ENCODE measurements at regions not wholly inside any gene's neighbourhood (a gene's known extent, or its start where the extent isn't known, plus 50 kb on each side); places are given as distances from the start of the nearest gene placed in this dataset.

GRCh38 chr9:95776176-95776575 is 99.3 kb upstream of the ERCC6L2 start:
- Histone ChIP-seq H3K14ac (replicated peaks; ENCODE audit: low read depth, low read length) (no peak overlapping the region), H3K9ac (ENCODE audit: low read depth, low read length) (no peak overlapping the region), H3K9me3 (ENCODE audit: control insufficient read depth, insufficient read depth, low read length) (no peaks in the 10 kb centered on the region), H3K4me2 (ENCODE audit: low read depth, low read length) (peak overlapping the region; percentile 48; the same call in 1 of the 2 replicates), H4K5ac (ENCODE audit: low read depth, low read length) (peak overlapping the region; percentile 67; the same call in 1 of the 2 replicates), H2BK120ac (ENCODE audit: low read depth, low read length) (no peak overlapping the region), H2AFZ (replicated peaks; ENCODE audit: low read length, poor library complexity) (no peak overlapping the region), H3K27ac (ENCODE audit: insufficient read depth, low read length) (peak overlapping the region; percentile 84; the same call in 1 of the 2 replicates), H3K36me3 (ENCODE audit: control insufficient read depth, insufficient read depth, low read length) (no peaks in the 10 kb centered on the region), H4K8ac (ENCODE audit: low read depth in 2 of 2, low read length in 2 of 2) (no peak overlapping the region), H3K4ac (ENCODE audit: low read depth, low read length) (no peak overlapping the region), H3K23ac (ENCODE audit: low read depth, low read length) (no peak overlapping the region), H3K18ac (ENCODE audit: low read depth, low read length) (peak overlapping the region; percentile 60; the same call in 1 of the 2 replicates), H2AK5ac (ENCODE audit: low read depth, low read length) (no peak overlapping the region), H3K79me1 (ENCODE audit: low read depth in 1 of 2, low read length in 2 of 2) (no peaks in the 10 kb centered on the region), H3K4me3 (ENCODE audit: insufficient read depth, low read depth, low read length) (no peak overlapping the region), H3K56ac (ENCODE audit: extremely low read depth, insufficient read depth, low read length) (no peak overlapping the region), H3K27me3 (ENCODE audit: control insufficient read depth, insufficient read depth, low read length) (peaks cover 19% of the 10 kb centered on the region), H2BK5ac (ENCODE audit: low read depth, low read length, poor library complexity, severe bottlenecking) (no peak overlapping the region), H3K4me1 (ENCODE audit: control insufficient read depth, insufficient read depth, low read length) (peaks cover 30% of the 10 kb centered on the region), H4K91ac (ENCODE audit: insufficient read depth, low read depth, low read length) (no peak overlapping the region), H3K9me1 (ENCODE audit: insufficient read depth, low read length) (no peaks in the 10 kb centered on the region), H2BK15ac (ENCODE audit: low read depth, low read length) (no peak overlapping the region), H4K20me1 (ENCODE audit: insufficient read depth, low read length) (no peaks in the 10 kb centered on the region), H2BK20ac (ENCODE audit: low read depth, low read length) (peak overlapping the region; percentile 10; the same call in 1 of the 2 replicates), H2AK9ac (replicated peaks; ENCODE audit: low read depth, low read length, poor library complexity) (no peak overlapping the region)
- dilution Hi-C loops (cut with HindIII; ENCODE audit: low sequenced_read_pairs, unreplicated experiment) (no loop called here), intact Hi-C loops (cut with micrococcal nuclease) (no loop called here), in situ Hi-C loops (cut with MboI; ENCODE audit: low sequenced_read_pairs) (no loop called here)
- ATAC-seq (ENCODE audit: low read depth) (peak; percentile 22), DNase-seq (peak; percentile 79)
- BruUV-seq (replicated peaks), result no TSS peak
- ChIA-PET CTCF (no interaction called here), POLR2A (ENCODE audit: unreplicated experiment) (no interaction called here)
- TF ChIP-seq, protein P1, sequence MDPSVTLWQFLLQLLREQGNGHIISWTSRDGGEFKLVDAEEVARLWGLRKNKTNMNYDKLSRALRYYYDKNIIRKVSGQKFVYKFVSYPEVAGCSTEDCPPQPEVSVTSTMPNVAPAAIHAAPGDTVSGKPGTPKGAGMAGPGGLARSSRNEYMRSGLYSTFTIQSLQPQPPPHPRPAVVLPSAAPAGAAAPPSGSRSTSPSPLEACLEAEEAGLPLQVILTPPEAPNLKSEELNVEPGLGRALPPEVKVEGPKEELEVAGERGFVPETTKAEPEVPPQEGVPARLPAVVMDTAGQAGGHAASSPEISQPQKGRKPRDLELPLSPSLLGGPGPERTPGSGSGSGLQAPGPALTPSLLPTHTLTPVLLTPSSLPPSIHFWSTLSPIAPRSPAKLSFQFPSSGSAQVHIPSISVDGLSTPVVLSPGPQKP (IDR thresholded peaks at IDR 0.05; ENCODE audit: borderline replicate concordance, low read depth, low read length), result no peak
- TF ChIP-seq FOS (IDR thresholded peaks at IDR 0.05; ENCODE audit: low read depth, low read length), result no peak
- TF ChIP-seq BHLHE40 (IDR thresholded peaks at IDR 0.05; ENCODE audit: low read depth, low read length), result no peak
- no peak for TF ChIP-seq MAFK (IDR thresholded peaks at IDR 0.05; ENCODE audit: low read depth, low read length)
- TF ChIP-seq, protein P2, sequence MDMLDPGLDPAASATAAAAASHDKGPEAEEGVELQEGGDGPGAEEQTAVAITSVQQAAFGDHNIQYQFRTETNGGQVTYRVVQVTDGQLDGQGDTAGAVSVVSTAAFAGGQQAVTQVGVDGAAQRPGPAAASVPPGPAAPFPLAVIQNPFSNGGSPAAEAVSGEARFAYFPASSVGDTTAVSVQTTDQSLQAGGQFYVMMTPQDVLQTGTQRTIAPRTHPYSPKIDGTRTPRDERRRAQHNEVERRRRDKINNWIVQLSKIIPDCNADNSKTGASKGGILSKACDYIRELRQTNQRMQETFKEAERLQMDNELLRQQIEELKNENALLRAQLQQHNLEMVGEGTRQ (IDR thresholded peaks at IDR 0.05; ENCODE audit: low read depth, low read length), result no peak
- TF ChIP-seq, protein P3, sequence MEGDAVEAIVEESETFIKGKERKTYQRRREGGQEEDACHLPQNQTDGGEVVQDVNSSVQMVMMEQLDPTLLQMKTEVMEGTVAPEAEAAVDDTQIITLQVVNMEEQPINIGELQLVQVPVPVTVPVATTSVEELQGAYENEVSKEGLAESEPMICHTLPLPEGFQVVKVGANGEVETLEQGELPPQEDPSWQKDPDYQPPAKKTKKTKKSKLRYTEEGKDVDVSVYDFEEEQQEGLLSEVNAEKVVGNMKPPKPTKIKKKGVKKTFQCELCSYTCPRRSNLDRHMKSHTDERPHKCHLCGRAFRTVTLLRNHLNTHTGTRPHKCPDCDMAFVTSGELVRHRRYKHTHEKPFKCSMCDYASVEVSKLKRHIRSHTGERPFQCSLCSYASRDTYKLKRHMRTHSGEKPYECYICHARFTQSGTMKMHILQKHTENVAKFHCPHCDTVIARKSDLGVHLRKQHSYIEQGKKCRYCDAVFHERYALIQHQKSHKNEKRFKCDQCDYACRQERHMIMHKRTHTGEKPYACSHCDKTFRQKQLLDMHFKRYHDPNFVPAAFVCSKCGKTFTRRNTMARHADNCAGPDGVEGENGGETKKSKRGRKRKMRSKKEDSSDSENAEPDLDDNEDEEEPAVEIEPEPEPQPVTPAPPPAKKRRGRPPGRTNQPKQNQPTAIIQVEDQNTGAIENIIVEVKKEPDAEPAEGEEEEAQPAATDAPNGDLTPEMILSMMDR (conservative IDR thresholded peaks at IDR 0.05; ENCODE audit: low read depth, low read length), result no peak
- TF ChIP-seq MXI1 (IDR thresholded peaks at IDR 0.05; ENCODE audit: borderline replicate concordance, low read depth, low read length), result no peak
- no peak for TF ChIP-seq CHD1 (IDR thresholded peaks at IDR 0.05; ENCODE audit: low read depth, low read length)
- TF ChIP-seq RCOR1 (IDR thresholded peaks at IDR 0.05; ENCODE audit: insufficient replicate concordance, low read length), result no peak
- no peak for TF ChIP-seq RAD21 (IDR thresholded peaks at IDR 0.05; ENCODE audit: low read length)
- no peak for TF ChIP-seq RFX5 (IDR thresholded peaks at IDR 0.05; ENCODE audit: low read depth, low read length)
- no peak for TF ChIP-seq SMC3 (IDR thresholded peaks at IDR 0.05; ENCODE audit: low read depth, low read length)
